ENCODE measurements at regions not wholly inside any gene's neighbourhood (a gene's known extent, or its start where the extent isn't known, plus 50 kb on each side); places are given as distances from the start of the nearest gene placed in this dataset.

- TF ChIP-seq CTCF (conservative IDR thresholded peaks at IDR 0.05; ENCODE audit: low read depth, low read length) = no peak
- DNase-seq (ENCODE audit: low read depth) = no peak
These were observed 101.9 kb upstream of the TNR start for GRCh38 chr1:175845338-175845737.

GRCh38 chr1:175844877-175845276 is 101.5 kb upstream of the TNR start:
- DNase-seq (ENCODE audit: low read depth) = no peak
- no peak overlapping the region for H3K4me3 ChIP-seq (ENCODE audit: low read depth, low read length)
- TF ChIP-seq CTCF (conservative IDR thresholded peaks at IDR 0.05; ENCODE audit: low read depth, low read length) = peak; percentile 24

More at GRCh38 chr1:175845338-175845737, 101.9 kb upstream of the TNR start:
- H3K4me3 ChIP-seq (ENCODE audit: low read depth, low read length) = no peak overlapping the region

DNA sequence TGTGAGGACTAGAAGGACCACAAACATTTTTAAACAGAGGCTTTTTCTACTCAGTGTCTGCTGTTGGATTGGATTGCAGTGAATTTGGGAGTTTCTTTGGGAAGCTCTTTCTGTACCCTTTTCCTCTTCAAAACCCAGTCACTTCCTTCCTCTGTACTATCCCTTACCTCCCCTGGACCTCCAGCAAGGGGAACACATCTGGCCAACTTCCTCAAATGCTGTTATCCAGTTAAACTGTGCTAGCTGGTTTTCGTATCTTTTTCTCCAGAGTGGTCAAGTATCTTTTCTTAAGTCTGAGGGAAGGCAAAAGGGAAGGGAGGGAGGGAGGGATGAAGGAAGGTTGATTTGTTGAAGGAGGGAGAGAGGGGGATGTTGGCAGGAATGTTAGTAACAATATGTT is 99.2 kb upstream of the TNR start:
- TF ChIP-seq CTCF (conservative IDR thresholded peaks at IDR 0.05; ENCODE audit: low read depth, low read length) = no peak
- no peak overlapping the region for H3K4me3 ChIP-seq (ENCODE audit: low read depth, low read length)
- DNase-seq (ENCODE audit: low read depth) = no peak

GRCh38 chr1:175841738-175842187 is 98.4 kb upstream of the TNR start:
- H3K4me3 ChIP-seq (ENCODE audit: low read depth, low read length) = no peak overlapping the region
- DNase-seq (ENCODE audit: low read depth) = no peak
- no peak for TF ChIP-seq CTCF (conservative IDR thresholded peaks at IDR 0.05; ENCODE audit: low read depth, low read length)

DNA sequence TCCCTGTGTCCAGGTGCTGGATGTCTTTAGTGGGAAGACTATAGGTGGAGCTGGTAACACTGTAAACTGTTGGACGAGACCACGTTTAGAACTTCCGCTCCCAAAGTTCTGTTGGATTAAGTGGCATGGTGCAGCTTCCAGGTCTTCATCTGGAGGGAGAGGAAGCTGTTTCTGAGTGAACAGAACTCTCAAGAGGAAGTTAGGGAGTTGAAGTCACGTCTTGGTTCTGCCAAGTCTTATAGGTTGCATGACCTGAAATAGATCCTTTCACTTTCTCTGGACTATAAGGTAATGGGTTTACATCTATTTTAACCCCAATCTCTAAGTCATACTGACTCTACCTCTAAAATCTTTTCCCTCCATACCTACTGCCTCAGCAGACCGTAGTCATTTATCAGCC is 97.4 kb upstream of the TNR start:
- H3K4me3 ChIP-seq (ENCODE audit: low read depth, low read length) = no peak overlapping the region
- no peak for DNase-seq (ENCODE audit: low read depth)
- no peak for TF ChIP-seq CTCF (conservative IDR thresholded peaks at IDR 0.05; ENCODE audit: low read depth, low read length)

DNA sequence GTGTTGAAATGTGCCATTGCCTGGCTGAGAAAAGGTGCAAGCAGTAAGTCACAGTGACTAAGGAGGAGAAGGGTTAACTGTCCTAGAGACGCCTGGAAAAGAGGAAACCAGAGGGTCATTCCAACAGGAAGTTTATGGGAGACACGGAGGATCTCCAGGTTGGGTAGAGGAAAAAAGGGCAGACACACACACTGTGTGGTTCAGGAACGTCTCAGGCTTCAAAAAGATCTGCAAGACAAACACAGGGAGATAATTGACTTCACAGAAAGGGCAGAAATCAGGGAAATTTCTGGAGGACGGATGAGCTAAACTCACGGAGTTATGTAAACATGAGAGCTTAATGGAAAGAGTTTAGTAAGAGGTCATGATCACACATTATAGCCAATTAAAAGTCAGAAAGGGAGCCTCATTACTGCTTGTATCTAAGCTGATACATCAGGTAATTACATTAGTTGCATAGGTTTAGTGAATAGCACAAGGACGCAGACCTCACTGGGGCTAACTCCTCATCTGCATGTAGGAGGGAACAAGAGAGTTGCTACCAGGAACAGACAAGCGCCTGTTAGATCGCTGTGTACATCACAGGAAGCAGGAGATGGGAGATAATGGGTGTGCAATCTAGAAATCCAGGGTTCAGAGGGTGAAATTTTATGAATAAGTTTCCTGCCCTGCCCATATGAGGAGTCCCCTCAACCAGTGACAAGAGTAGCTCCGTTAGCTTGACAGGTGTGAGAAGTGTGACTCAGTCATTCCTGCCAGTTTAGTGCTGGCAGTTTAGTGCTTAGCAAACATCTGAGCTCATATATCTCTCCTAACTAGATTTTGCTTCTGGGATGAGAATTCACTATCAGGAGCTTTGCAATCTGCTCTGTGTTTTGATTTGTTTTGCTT is 96.6 kb upstream of the TNR start:
- no peak for TF ChIP-seq CTCF (conservative IDR thresholded peaks at IDR 0.05; ENCODE audit: low read depth, low read length)
- no peak overlapping the region for H3K4me3 ChIP-seq (ENCODE audit: low read depth, low read length)
- DNase-seq (ENCODE audit: low read depth) = no peak

DNA sequence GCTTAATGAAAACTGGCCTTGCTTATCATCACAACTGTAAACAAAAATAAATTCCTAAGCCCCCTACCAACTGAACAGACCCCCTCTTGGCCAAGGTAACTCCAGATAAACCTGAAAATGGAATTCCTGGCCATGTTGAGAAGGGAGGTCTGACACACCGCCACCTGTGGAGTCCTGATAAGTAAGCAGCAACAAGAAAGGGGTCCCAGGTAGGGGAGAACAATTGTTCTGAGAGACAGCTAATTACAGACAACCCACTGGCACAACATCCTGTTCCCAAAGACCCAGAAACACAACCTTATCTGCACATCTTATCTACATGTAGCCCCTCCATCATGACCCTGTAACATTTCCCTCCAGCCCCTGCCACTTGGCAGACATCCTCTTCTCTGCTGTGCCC is 91.2 kb upstream of the TNR start:
- TF ChIP-seq CTCF (conservative IDR thresholded peaks at IDR 0.05; ENCODE audit: low read depth, low read length) = no peak
- H3K4me3 ChIP-seq (ENCODE audit: low read depth, low read length) = no peak overlapping the region
- no peak for DNase-seq (ENCODE audit: low read depth)
